Lower lobe of right lung (tissue), 2 donors: ENCODE measurements at regions not wholly inside any gene's neighbourhood (a gene's known extent, or its start where the extent isn't known, plus 50 kb on each side); places are given as distances from the start of the nearest gene placed in this dataset.

Experiments used
- ATAC-seq, 2 donors: fragments of 200-7000 bp; cut with Tn5 transposase; one replicate each; pipeline ENCODE4 v1.9.1; 2020 to 2022; ENCODE audit warnings: mild to moderate bottlenecking in 2 of 2, moderate library complexity in 2 of 2
- DNase-seq: peaks from one replicate; pipeline ENCODE4 v3.0.0-alpha.2; 2020
- H3K27ac ChIP-seq: fragments of 200-600 bp; one replicate; pipeline ENCODE4 v1.8.0; 2022
- H3K27me3 ChIP-seq: fragments of 200-600 bp; one replicate; pipeline ENCODE4 v1.8.0; 2022; ENCODE audit warnings: low read depth
- H3K36me3 ChIP-seq: fragments of 200-600 bp; one replicate; pipeline ENCODE4 v1.8.0; 2022; ENCODE audit warnings: mild to moderate bottlenecking
- H3K4me1 ChIP-seq: fragments of 200-600 bp; one replicate; pipeline ENCODE4 v1.8.0; 2022
- H3K4me3 ChIP-seq: fragments of 200-600 bp; one replicate; pipeline ENCODE4 v1.8.0; 2022; ENCODE audit warnings: mild to moderate bottlenecking
- H3K9me3 ChIP-seq: fragments of 200-600 bp; one replicate; pipeline ENCODE4 v1.8.0; 2022
- intact Hi-C: fragments of 100-400 bp; cut with DNase I; formaldehyde crosslinking; loops from one replicate; pipeline ENCODE4 v1.11.0; 2022
- TF ChIP-seq, protein P1 (sequence below): fragments of 200-600 bp; IDR thresholded peaks from one replicate; pipeline ENCODE4 v1.8.0; 2022; ENCODE audit warnings: antibody characterized with exemption, mild to moderate bottlenecking
- donor health status: DM: no; HTN: yes; CAD: no; lungs with severe emphysema.

GRCh38 chr6:155599160-155599559, 143.5 kb upstream of the NOX3 start:
- ATAC-seq = no peak
- no peaks in the 10 kb centered on the region for H3K9me3 ChIP-seq
- no peak for DNase-seq
- no peak overlapping the region for H3K4me3 ChIP-seq
- TF ChIP-seq, protein P1, sequence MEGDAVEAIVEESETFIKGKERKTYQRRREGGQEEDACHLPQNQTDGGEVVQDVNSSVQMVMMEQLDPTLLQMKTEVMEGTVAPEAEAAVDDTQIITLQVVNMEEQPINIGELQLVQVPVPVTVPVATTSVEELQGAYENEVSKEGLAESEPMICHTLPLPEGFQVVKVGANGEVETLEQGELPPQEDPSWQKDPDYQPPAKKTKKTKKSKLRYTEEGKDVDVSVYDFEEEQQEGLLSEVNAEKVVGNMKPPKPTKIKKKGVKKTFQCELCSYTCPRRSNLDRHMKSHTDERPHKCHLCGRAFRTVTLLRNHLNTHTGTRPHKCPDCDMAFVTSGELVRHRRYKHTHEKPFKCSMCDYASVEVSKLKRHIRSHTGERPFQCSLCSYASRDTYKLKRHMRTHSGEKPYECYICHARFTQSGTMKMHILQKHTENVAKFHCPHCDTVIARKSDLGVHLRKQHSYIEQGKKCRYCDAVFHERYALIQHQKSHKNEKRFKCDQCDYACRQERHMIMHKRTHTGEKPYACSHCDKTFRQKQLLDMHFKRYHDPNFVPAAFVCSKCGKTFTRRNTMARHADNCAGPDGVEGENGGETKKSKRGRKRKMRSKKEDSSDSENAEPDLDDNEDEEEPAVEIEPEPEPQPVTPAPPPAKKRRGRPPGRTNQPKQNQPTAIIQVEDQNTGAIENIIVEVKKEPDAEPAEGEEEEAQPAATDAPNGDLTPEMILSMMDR = no peak
- H3K4me1 ChIP-seq = no peaks in the 10 kb centered on the region
- H3K27me3 ChIP-seq = no peaks in the 10 kb centered on the region
- H3K36me3 ChIP-seq = no peaks in the 10 kb centered on the region
- intact Hi-C loops = no loop called here
- no peak overlapping the region for H3K27ac ChIP-seq

DNA sequence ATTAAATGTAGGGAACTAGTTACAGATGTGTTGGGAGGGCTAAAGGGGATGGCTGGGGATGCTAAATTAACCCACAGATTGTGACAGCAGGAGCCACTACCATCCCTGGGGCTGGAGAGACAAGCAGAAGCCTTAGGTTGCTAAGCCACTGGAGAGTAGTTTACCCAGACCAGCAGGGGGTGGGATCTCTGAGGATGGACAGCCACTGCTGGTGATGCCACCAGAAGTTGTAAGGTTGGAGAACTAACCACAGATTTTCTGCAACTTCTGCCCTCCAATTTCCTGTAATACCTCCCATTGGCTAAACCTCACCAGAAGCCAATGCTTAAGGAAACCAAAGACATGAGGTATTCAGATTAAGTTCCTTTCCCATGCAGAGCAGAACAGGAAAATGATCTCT, 139.6 kb upstream of the NOX3 start:
- ATAC-seq = no peak
- intact Hi-C loops = no loop called here
- Histone ChIP-seq H3K9me3 (no peaks in the 10 kb centered on the region), H3K27me3 (no peaks in the 10 kb centered on the region), H3K36me3 (no peaks in the 10 kb centered on the region), H3K27ac (no peak overlapping the region), H3K4me3 (no peak overlapping the region), H3K4me1 (no peaks in the 10 kb centered on the region)
- TF ChIP-seq, protein P1 = no peak
- DNase-seq = no peak

- no peak for DNase-seq
- TF ChIP-seq, protein P1 = no peak
- no peaks in the 10 kb centered on the region for H3K9me3 ChIP-seq
- no peak overlapping the region for H3K4me3 ChIP-seq
- H3K27ac ChIP-seq = no peak overlapping the region
- H3K36me3 ChIP-seq = no peaks in the 10 kb centered on the region
- H3K27me3 ChIP-seq = no peaks in the 10 kb centered on the region
- no peak for ATAC-seq
- intact Hi-C loops = no loop called here
- no peaks in the 10 kb centered on the region for H3K4me1 ChIP-seq
These were observed 136.1 kb upstream of the NOX3 start for GRCh38 chr6:155591741-155592140.

- intact Hi-C loops = no loop called here
- Histone ChIP-seq H3K27me3 (no peaks in the 10 kb centered on the region), H3K27ac (no peak overlapping the region), H3K4me1 (no peaks in the 10 kb centered on the region), H3K4me3 (no peak overlapping the region), H3K9me3 (no peaks in the 10 kb centered on the region), H3K36me3 (no peaks in the 10 kb centered on the region)
- DNase-seq (no peak), ATAC-seq (no peak)
- TF ChIP-seq, protein P1 = no peak
These were observed 133.6 kb upstream of the NOX3 start for GRCh38 chr6:155589190-155589589.

DNA sequence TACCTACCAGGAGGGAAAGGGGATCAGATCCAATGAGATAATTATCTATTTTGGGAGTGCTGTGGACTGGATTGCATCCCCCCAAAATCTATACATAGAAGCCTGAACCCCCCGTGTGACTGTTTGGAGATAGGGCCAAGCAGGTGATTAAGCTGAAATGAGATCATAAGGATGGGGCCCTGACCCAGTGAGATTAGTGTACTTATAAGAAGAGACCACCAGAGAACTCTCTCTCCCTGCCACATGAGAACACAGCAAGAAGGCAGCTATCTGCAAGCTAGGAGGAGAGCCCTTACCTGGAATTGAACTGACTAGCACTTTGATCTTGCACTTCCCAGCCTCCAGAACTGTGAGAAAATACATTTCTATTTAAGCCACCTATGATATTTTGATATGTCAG, 132.2 kb upstream of the NOX3 start:
- TF ChIP-seq, protein P1 = no peak
- H3K9me3 ChIP-seq = no peaks in the 10 kb centered on the region
- H3K27me3 ChIP-seq = no peaks in the 10 kb centered on the region
- no peak overlapping the region for H3K27ac ChIP-seq
- no peak overlapping the region for H3K4me3 ChIP-seq
- no peaks in the 10 kb centered on the region for H3K4me1 ChIP-seq
- ATAC-seq = no peak
- no peaks in the 10 kb centered on the region for H3K36me3 ChIP-seq
- DNase-seq = no peak
- intact Hi-C loops = no loop called here

GRCh38 chr6:155586090-155586489, 130.5 kb upstream of the NOX3 start:
- intact Hi-C loops = no loop called here

More at GRCh38 chr6:155586090-155586489, 130.5 kb upstream of the NOX3 start:
- Histone ChIP-seq H3K36me3 (no peaks in the 10 kb centered on the region), H3K27ac (no peak overlapping the region), H3K4me3 (no peak overlapping the region), H3K9me3 (no peaks in the 10 kb centered on the region), H3K27me3 (no peaks in the 10 kb centered on the region), H3K4me1 (no peaks in the 10 kb centered on the region)
- DNase-seq (no peak), ATAC-seq (no peak)
- TF ChIP-seq, protein P1 = no peak
